C4-2B (cell line): ENCODE measurements at regions not wholly inside any gene's neighbourhood (a gene's known extent, or its start where the extent isn't known, plus 50 kb on each side); places are given as distances from the start of the nearest gene placed in this dataset.

ENCODE experiments used
- CTCF ChIP-seq: fragments of 450-650 bp; conservative IDR thresholded peaks from 2 replicates; pipeline ENCODE4 v1.5.1; 2017; ENCODE audit warnings: mild to moderate bottlenecking
- ZFX ChIP-seq: fragments of 450-650 bp; IDR thresholded peaks from 2 replicates; pipeline ENCODE4 v1.6.1; 2017

- TF ChIP-seq CTCF (no peak), ZFX (no peak)
These were observed 662.8 kb downstream of the PTPRC start for GRCh38 chr1:199301472-199302217.
